AG04449 (cell line): ENCODE measurements at regions not wholly inside any gene's neighbourhood (a gene's known extent, or its start where the extent isn't known, plus 50 kb on each side); places are given as distances from the start of the nearest gene placed in this dataset.

ENCODE experiments used
- CTCF ChIA-PET: fragments of 350-600 bp; formaldehyde crosslinking; extraction: SDS; loops from one replicate; lab custom pipeline; 2021; ENCODE audit warnings: antibody characterized with exemption; lab: Yijun Ruan, JAX
- POLR2A ChIA-PET: fragments of 400-600, 350-600 bp; formaldehyde crosslinking; extraction: SDS; loops from one replicate; lab custom pipeline; 2020; ENCODE audit warnings: antibody characterized with exemption, inconsistent platforms; lab: Yijun Ruan, JAX
- DNase-seq: peaks from one replicate; pipeline ENCODE4 v3.0.0-alpha.2; 2010; ENCODE audit warnings: low read depth, low spot score
- H3K4me3 ChIP-seq: 2 replicates; pipeline ENCODE4 v1.5.1; 2011; ENCODE audit warnings: low read depth, mild to moderate bottlenecking, control low read depth, low read length
- TF ChIP-seq, protein P1 (sequence below): IDR thresholded peaks from one replicate; pipeline ENCODE4 v1.5.1; 2011; ENCODE audit warnings: mild to moderate bottlenecking, moderate library complexity, low read length, control low read depth, inconsistent platforms; ENCODE audit not compliant: insufficient read depth; ENCODE audit errors: missing control alignments

- TF ChIP-seq, protein P1, sequence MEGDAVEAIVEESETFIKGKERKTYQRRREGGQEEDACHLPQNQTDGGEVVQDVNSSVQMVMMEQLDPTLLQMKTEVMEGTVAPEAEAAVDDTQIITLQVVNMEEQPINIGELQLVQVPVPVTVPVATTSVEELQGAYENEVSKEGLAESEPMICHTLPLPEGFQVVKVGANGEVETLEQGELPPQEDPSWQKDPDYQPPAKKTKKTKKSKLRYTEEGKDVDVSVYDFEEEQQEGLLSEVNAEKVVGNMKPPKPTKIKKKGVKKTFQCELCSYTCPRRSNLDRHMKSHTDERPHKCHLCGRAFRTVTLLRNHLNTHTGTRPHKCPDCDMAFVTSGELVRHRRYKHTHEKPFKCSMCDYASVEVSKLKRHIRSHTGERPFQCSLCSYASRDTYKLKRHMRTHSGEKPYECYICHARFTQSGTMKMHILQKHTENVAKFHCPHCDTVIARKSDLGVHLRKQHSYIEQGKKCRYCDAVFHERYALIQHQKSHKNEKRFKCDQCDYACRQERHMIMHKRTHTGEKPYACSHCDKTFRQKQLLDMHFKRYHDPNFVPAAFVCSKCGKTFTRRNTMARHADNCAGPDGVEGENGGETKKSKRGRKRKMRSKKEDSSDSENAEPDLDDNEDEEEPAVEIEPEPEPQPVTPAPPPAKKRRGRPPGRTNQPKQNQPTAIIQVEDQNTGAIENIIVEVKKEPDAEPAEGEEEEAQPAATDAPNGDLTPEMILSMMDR: no peak
- peak; percentile 33 for DNase-seq
- POLR2A ChIA-PET: no interaction called here
- CTCF ChIA-PET: no interaction called here
- H3K4me3 ChIP-seq: no peak overlapping the region
Observed at GRCh38 chr2:66929632-66930338, 467.3 kb upstream of the ETAA1 start.

- POLR2A ChIA-PET: no interaction called here
- CTCF ChIA-PET: no interaction called here
- DNase-seq: no peak
- no peak overlapping the region for H3K4me3 ChIP-seq
- TF ChIP-seq, protein P1: no peak
Observed at GRCh38 chr2:66930339-66931220, 466.6 kb upstream of the ETAA1 start.

- ChIA-PET POLR2A (no interaction called here), CTCF (no interaction called here)
- H3K4me3 ChIP-seq: no peak overlapping the region
- TF ChIP-seq, protein P1: no peak
- no peak for DNase-seq
Observed at GRCh38 chr2:66938471-66938967, 458.6 kb upstream of the ETAA1 start.

GRCh38 chr2:66940080-66940479 is 457.1 kb upstream of the ETAA1 start:
- DNase-seq: no peak
- CTCF ChIA-PET: no interaction called here
- POLR2A ChIA-PET: no interaction called here
- TF ChIP-seq, protein P1: no peak
- H3K4me3 ChIP-seq: no peak overlapping the region

GRCh38 chr2:66948234-66948633 is 448.9 kb upstream of the ETAA1 start:
- DNase-seq: no peak
- TF ChIP-seq, protein P1: no peak
- CTCF ChIA-PET: interaction anchor here (1.3 kb wide), 1 partner anchor 9 kb away, joined by 3 read pairs; no protein-coding TSS in a partner anchor
- no peak overlapping the region for H3K4me3 ChIP-seq
- POLR2A ChIA-PET: no interaction called here

- no peak overlapping the region for H3K4me3 ChIP-seq
- no peak for DNase-seq
- ChIA-PET CTCF (interaction anchor here (0.8 to 1.1 kb wide), 2 partner anchors 10 to 51 kb away, joined by 3 read pairs; no protein-coding TSS in a partner anchor), POLR2A (no interaction called here)
- TF ChIP-seq, protein P1: no peak
Observed at GRCh38 chr2:66957198-66957597, 439.9 kb upstream of the ETAA1 start.
